Suprapubic skin (tissue), 4 donors: ENCODE measurements at regions not wholly inside any gene's neighbourhood (a gene's known extent, or its start where the extent isn't known, plus 50 kb on each side); places are given as distances from the start of the nearest gene placed in this dataset.

Experiments used
- DNase-seq, 2 donors: peaks; one replicate each; pipeline ENCODE4 v3.0.0-alpha.2; 2019; ENCODE audit warnings: low spot score in 2 of 2
- H3K27ac ChIP-seq: fragments of 200-600 bp; sonication (generic); one replicate; pipeline ENCODE4 v1.5.1; 2019
- H3K27me3 ChIP-seq: fragments of 200-600 bp; sonication (generic); one replicate; pipeline ENCODE4 v1.5.1; 2019
- H3K36me3 ChIP-seq: fragments of 200-600 bp; sonication (generic); one replicate; pipeline ENCODE4 v1.5.1; 2019
- H3K4me1 ChIP-seq: fragments of 200-600 bp; sonication (generic); one replicate; pipeline ENCODE4 v1.5.1; 2019
- H3K4me3 ChIP-seq: fragments of 200-600 bp; sonication (generic); one replicate; pipeline ENCODE4 v1.5.1; 2019; ENCODE audit warnings: mild to moderate bottlenecking
- H3K9me3 ChIP-seq: fragments of 200-600 bp; sonication (generic); one replicate; pipeline ENCODE4 v1.5.1; 2019
- EP300 ChIP-seq: sonication (generic); formaldehyde crosslinking; IDR thresholded peaks from one replicate; pipeline ENCODE4 v1.6.1; 2017; ENCODE audit warnings: antibody characterized with exemption
- POLR2A ChIP-seq, 2 donors: fragments of 450-650 bp; IDR thresholded peaks; one replicate each; pipeline ENCODE4 v1.6.1; 2017; ENCODE audit warnings: antibody characterized with exemption in 2 of 2, mild to moderate bottlenecking in 2 of 2, moderate library complexity in 2 of 2
- POLR2AphosphoS5 ChIP-seq, 3 donors: sonication (generic); formaldehyde crosslinking; IDR thresholded peaks; one replicate each; pipeline ENCODE4 v1.6.1; 2017; ENCODE audit warnings: antibody characterized with exemption in 3 of 3
- WGBS: methylation state at CpG from one replicate; pipeline ENCODE4 v1.1.5; 2018; 5-methylcytosine and 5-hydroxymethylcytosine counted together
- TF ChIP-seq, protein P1 (sequence below), 2 donors: fragments of 200-600 bp in 1 of 2; fragments of 450-650 bp in 1 of 2; sonication (generic) in 1 of 2; IDR thresholded peaks; one replicate each; pipeline ENCODE4 v1.5.1; 2016 to 2019; ENCODE audit warnings: antibody characterized with exemption in 2 of 2, mild to moderate bottlenecking in 1 of 2, moderate library complexity in 1 of 2

- H3K27me3 ChIP-seq: no peaks in the 10 kb centered on the region
- no peaks in the 10 kb centered on the region for H3K36me3 ChIP-seq
- 63% methylated on average over 2 of the region's 2 CpGs for WGBS
- DNase-seq: no peak
- H3K4me3 ChIP-seq: no peak overlapping the region
- H3K4me1 ChIP-seq: no peaks in the 10 kb centered on the region
- H3K27ac ChIP-seq: no peak overlapping the region
- no peak for TF ChIP-seq EP300
- TF ChIP-seq, protein P1, sequence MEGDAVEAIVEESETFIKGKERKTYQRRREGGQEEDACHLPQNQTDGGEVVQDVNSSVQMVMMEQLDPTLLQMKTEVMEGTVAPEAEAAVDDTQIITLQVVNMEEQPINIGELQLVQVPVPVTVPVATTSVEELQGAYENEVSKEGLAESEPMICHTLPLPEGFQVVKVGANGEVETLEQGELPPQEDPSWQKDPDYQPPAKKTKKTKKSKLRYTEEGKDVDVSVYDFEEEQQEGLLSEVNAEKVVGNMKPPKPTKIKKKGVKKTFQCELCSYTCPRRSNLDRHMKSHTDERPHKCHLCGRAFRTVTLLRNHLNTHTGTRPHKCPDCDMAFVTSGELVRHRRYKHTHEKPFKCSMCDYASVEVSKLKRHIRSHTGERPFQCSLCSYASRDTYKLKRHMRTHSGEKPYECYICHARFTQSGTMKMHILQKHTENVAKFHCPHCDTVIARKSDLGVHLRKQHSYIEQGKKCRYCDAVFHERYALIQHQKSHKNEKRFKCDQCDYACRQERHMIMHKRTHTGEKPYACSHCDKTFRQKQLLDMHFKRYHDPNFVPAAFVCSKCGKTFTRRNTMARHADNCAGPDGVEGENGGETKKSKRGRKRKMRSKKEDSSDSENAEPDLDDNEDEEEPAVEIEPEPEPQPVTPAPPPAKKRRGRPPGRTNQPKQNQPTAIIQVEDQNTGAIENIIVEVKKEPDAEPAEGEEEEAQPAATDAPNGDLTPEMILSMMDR (IDR thresholded peaks at IDR 0.05): no peak
- no peak for TF ChIP-seq POLR2AphosphoS5 (IDR thresholded peaks at IDR 0.05)
- no peak for TF ChIP-seq POLR2A (IDR thresholded peaks at IDR 0.05)
- no peaks in the 10 kb centered on the region for H3K9me3 ChIP-seq
These were observed 164.4 kb upstream of the TAB2 start for GRCh38 chr6:149153100-149153499.

- Histone ChIP-seq H3K27ac (no peak overlapping the region), H3K4me3 (no peak overlapping the region)
- 77% methylated on average over 2 of the region's 2 CpGs for WGBS
These were observed 163.8 kb upstream of the TAB2 start for GRCh38 chr6:149153693-149154092.

GRCh38 chr6:149154261-149154821, 163.2 kb upstream of the TAB2 start:
- H3K27ac ChIP-seq: no peak overlapping the region
- H3K4me3 ChIP-seq: no peak overlapping the region
- no peaks in the 10 kb centered on the region for H3K36me3 ChIP-seq
- TF ChIP-seq POLR2A (IDR thresholded peaks at IDR 0.05) (no peak), POLR2AphosphoS5 (IDR thresholded peaks at IDR 0.05) (no peak), EP300 (no peak)
- TF ChIP-seq, protein P1 (IDR thresholded peaks at IDR 0.05): no peak
- H3K9me3 ChIP-seq: no peaks in the 10 kb centered on the region
- WGBS: 79% methylated on average over 1 of the region's 1 CpG
- H3K4me1 ChIP-seq: no peaks in the 10 kb centered on the region
- no peaks in the 10 kb centered on the region for H3K27me3 ChIP-seq
- no peak for DNase-seq

More at GRCh38 chr6:149153693-149154092, 163.8 kb upstream of the TAB2 start:
- no peaks in the 10 kb centered on the region for H3K36me3 ChIP-seq
- no peaks in the 10 kb centered on the region for H3K27me3 ChIP-seq
- TF ChIP-seq, protein P1 (IDR thresholded peaks at IDR 0.05): no peak
- no peak for TF ChIP-seq POLR2A (IDR thresholded peaks at IDR 0.05)
- no peaks in the 10 kb centered on the region for H3K9me3 ChIP-seq
- no peaks in the 10 kb centered on the region for H3K4me1 ChIP-seq
- no peak for DNase-seq

DNA sequence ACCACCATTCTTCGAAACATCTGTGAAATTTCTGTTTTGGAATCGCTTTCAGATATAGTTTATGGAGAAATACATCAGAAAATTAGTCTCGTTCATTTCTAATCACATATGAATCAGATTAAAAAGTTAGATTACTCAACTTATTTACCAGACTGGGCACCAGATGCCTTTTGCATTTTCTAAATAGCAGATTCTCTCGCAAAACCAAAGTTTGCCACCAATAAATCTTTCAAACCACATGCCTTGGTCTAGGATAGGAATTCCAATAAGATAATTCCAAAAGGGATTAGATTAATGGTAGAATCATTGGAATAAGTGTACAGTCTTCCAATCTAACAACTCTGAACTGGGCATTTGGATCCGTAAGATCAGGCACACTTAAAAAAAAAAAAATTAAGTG, 160.4 kb upstream of the TAB2 start:
- TF ChIP-seq POLR2A (IDR thresholded peaks at IDR 0.05): no peak
- no peak for TF ChIP-seq EP300
- no peak for TF ChIP-seq POLR2AphosphoS5 (IDR thresholded peaks at IDR 0.05)
- TF ChIP-seq, protein P1 (IDR thresholded peaks at IDR 0.05): no peak
- 87% methylated on average over 5 of the region's 5 CpGs for WGBS
- no peaks in the 10 kb centered on the region for H3K36me3 ChIP-seq
- no peaks in the 10 kb centered on the region for H3K27me3 ChIP-seq
- H3K9me3 ChIP-seq: no peaks in the 10 kb centered on the region
- H3K27ac ChIP-seq: no peak overlapping the region
- H3K4me3 ChIP-seq: no peak overlapping the region
- no peaks in the 10 kb centered on the region for H3K4me1 ChIP-seq
- no peak for DNase-seq

DNA sequence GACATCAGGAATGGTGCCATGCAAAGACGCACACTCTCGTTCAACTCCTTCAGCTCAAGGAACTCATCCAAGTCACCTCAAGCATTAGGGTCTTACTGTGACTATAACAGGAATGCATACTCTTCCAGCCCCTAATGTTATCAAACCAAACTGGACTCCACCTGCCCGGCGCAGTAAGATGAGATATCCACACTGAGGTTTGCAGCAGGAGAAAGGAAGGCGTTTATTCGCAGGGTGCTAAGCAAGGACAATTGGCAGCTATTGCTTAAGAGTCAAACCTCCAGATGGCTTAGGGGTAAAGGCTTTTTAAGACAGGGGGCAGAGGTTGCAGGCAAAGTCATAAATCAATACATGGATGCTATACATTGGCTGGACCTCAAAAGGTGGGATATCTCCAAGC, 159.4 kb upstream of the TAB2 start:
- no peak overlapping the region for H3K27ac ChIP-seq
- H3K9me3 ChIP-seq: no peaks in the 10 kb centered on the region
- WGBS: 96% methylated on average over 6 of the region's 6 CpGs
- H3K4me3 ChIP-seq: no peak overlapping the region
- no peaks in the 10 kb centered on the region for H3K4me1 ChIP-seq
- no peaks in the 10 kb centered on the region for H3K27me3 ChIP-seq
- DNase-seq: no peak
- TF ChIP-seq, protein P1 (IDR thresholded peaks at IDR 0.05): no peak
- TF ChIP-seq POLR2AphosphoS5 (IDR thresholded peaks at IDR 0.05) (no peak), EP300 (no peak), POLR2A (IDR thresholded peaks at IDR 0.05) (no peak)
- H3K36me3 ChIP-seq: no peaks in the 10 kb centered on the region
